ENCODE measurements at regions not wholly inside any gene's neighbourhood (a gene's known extent, or its start where the extent isn't known, plus 50 kb on each side); places are given as distances from the start of the nearest gene placed in this dataset.

DNA sequence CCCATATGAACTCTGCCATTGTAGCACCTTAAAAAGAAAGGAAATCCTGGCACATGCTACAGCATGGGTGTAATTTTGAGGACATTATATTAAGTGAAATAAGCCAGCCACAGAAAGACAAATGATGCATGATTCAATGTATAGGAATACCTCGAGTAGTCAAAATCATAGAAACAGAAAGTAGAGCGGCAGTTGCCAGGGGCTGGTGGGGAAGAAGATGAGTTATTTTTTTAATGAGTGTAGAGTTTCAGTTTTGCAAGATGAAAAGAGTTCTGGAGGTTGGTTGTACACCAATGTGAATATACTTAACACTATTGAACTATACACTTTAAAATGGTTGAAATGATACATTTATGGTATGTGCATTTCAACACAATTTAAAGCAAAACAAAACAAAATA, 133.0 kb downstream of the ZDHHC21 start:
- CTCF ChIA-PET: no interaction called here
- Histone ChIP-seq H3K27me3 (ENCODE audit: control insufficient read depth, insufficient read depth, low read length) (no peaks in the 10 kb centered on the region), H3K36me3 (ENCODE audit: control insufficient read depth, insufficient read depth, low read length) (no peaks in the 10 kb centered on the region), H3K9me3 (ENCODE audit: control insufficient read depth, insufficient read depth, low read depth, low read length) (no peaks in the 10 kb centered on the region), H3K27ac (ENCODE audit: low read length) (no peak overlapping the region), H3K4me1 (ENCODE audit: control insufficient read depth, insufficient read depth, low read length) (no peaks in the 10 kb centered on the region), H3K4me3 (ENCODE audit: low read depth in 2 of 2, low read length in 2 of 2) (no peak overlapping the region)
- TF ChIP-seq TCF7L2 (IDR thresholded peaks at IDR 0.05; ENCODE audit: low read depth, low read length): no peak
- TF ChIP-seq SIN3A (IDR thresholded peaks at IDR 0.05; ENCODE audit: borderline replicate concordance, insufficient read depth, low read depth, low read length): no peak
- TF ChIP-seq, protein P1, sequence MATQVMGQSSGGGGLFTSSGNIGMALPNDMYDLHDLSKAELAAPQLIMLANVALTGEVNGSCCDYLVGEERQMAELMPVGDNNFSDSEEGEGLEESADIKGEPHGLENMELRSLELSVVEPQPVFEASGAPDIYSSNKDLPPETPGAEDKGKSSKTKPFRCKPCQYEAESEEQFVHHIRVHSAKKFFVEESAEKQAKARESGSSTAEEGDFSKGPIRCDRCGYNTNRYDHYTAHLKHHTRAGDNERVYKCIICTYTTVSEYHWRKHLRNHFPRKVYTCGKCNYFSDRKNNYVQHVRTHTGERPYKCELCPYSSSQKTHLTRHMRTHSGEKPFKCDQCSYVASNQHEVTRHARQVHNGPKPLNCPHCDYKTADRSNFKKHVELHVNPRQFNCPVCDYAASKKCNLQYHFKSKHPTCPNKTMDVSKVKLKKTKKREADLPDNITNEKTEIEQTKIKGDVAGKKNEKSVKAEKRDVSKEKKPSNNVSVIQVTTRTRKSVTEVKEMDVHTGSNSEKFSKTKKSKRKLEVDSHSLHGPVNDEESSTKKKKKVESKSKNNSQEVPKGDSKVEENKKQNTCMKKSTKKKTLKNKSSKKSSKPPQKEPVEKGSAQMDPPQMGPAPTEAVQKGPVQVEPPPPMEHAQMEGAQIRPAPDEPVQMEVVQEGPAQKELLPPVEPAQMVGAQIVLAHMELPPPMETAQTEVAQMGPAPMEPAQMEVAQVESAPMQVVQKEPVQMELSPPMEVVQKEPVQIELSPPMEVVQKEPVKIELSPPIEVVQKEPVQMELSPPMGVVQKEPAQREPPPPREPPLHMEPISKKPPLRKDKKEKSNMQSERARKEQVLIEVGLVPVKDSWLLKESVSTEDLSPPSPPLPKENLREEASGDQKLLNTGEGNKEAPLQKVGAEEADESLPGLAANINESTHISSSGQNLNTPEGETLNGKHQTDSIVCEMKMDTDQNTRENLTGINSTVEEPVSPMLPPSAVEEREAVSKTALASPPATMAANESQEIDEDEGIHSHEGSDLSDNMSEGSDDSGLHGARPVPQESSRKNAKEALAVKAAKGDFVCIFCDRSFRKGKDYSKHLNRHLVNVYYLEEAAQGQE (IDR thresholded peaks at IDR 0.05; ENCODE audit: insufficient read depth in 1 of 2, low read depth in 2 of 2, low read length in 1 of 2): no peak
- TF ChIP-seq POLR2AphosphoS5 (IDR thresholded peaks at IDR 0.05; ENCODE audit: low read depth, low read length): no peak
- TF ChIP-seq, protein P2, sequence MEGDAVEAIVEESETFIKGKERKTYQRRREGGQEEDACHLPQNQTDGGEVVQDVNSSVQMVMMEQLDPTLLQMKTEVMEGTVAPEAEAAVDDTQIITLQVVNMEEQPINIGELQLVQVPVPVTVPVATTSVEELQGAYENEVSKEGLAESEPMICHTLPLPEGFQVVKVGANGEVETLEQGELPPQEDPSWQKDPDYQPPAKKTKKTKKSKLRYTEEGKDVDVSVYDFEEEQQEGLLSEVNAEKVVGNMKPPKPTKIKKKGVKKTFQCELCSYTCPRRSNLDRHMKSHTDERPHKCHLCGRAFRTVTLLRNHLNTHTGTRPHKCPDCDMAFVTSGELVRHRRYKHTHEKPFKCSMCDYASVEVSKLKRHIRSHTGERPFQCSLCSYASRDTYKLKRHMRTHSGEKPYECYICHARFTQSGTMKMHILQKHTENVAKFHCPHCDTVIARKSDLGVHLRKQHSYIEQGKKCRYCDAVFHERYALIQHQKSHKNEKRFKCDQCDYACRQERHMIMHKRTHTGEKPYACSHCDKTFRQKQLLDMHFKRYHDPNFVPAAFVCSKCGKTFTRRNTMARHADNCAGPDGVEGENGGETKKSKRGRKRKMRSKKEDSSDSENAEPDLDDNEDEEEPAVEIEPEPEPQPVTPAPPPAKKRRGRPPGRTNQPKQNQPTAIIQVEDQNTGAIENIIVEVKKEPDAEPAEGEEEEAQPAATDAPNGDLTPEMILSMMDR (IDR thresholded peaks at IDR 0.05): no peak
- in situ Hi-C loops (cut with HindIII; ENCODE audit: low pct_unique_long_range_greater_than_20kb, low sequenced_read_pairs) (no loop called here), intact Hi-C loops (cut with micrococcal nuclease; ENCODE audit: unreplicated experiment) (no loop called here)
- ATAC-seq (no peak), DNase-seq (ENCODE audit: low read depth, low spot score) (no peak)
- BruUV-seq (replicated peaks): no TSS peak
- POLR2A ChIA-PET: no interaction called here

DNA sequence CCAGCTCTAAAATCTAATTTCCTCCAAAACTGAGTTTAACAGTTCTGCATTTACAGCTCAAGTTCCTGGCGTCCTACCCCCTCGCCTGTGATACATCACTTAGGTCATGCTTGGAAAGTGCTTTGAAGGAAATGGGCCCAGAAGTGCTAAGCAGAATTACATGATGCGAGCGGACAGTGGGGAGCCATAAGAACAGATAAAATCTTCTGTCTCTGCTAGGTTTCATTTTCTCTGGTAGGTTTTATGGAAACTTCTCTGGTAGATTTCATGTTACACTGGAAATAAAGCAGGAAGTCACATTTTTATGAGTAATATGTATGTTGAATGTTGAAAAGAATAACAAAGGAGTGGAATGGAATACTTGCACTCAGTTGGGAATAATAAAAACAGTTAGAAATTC, 138.3 kb downstream of the ZDHHC21 start:
- Histone ChIP-seq H3K4me3 (ENCODE audit: low read depth in 2 of 2, low read length in 2 of 2) (no peak overlapping the region), H3K36me3 (ENCODE audit: control insufficient read depth, insufficient read depth, low read length) (no peaks in the 10 kb centered on the region), H3K4me1 (ENCODE audit: control insufficient read depth, insufficient read depth, low read length) (no peaks in the 10 kb centered on the region), H3K27ac (ENCODE audit: low read length) (no peak overlapping the region), H3K9me3 (ENCODE audit: control insufficient read depth, insufficient read depth, low read depth, low read length) (no peaks in the 10 kb centered on the region), H3K27me3 (ENCODE audit: control insufficient read depth, insufficient read depth, low read length) (no peaks in the 10 kb centered on the region)
- in situ Hi-C loops (cut with HindIII; ENCODE audit: low pct_unique_long_range_greater_than_20kb, low sequenced_read_pairs): no loop called here
- intact Hi-C loops (cut with micrococcal nuclease; ENCODE audit: unreplicated experiment): no loop called here
- no peak for DNase-seq (ENCODE audit: low read depth, low spot score)
- CTCF ChIA-PET: no interaction called here
- BruUV-seq (replicated peaks): no TSS peak
- no peak for ATAC-seq
- TF ChIP-seq, protein P2 (IDR thresholded peaks at IDR 0.05): no peak
- TF ChIP-seq, protein P1 (IDR thresholded peaks at IDR 0.05; ENCODE audit: insufficient read depth in 1 of 2, low read depth in 2 of 2, low read length in 1 of 2): no peak
- no peak for TF ChIP-seq TCF7L2 (IDR thresholded peaks at IDR 0.05; ENCODE audit: low read depth, low read length)
- TF ChIP-seq SIN3A (IDR thresholded peaks at IDR 0.05; ENCODE audit: borderline replicate concordance, insufficient read depth, low read depth, low read length): no peak
- no peak for TF ChIP-seq POLR2AphosphoS5 (IDR thresholded peaks at IDR 0.05; ENCODE audit: low read depth, low read length)
- POLR2A ChIA-PET: no interaction called here
